NCI-H128 (cell line): ENCODE measurements at regions not wholly inside any gene's neighbourhood (a gene's known extent, or its start where the extent isn't known, plus 50 kb on each side); places are given as distances from the start of the nearest gene placed in this dataset.

Experiments used
- DNase-seq: peaks from one replicate; lab custom pipeline; 2025; ENCODE audit not compliant: unreplicated experiment; lab: John Stamatoyannopoulos, UW

GRCh38 chr16:48949636-48950035 is 332.0 kb downstream of the CBLN1 start:
- DNase-seq, result no peak

- no peak for DNase-seq
Measured at GRCh38 chr16:48948911-48949310, 332.7 kb downstream of the CBLN1 start.

GRCh38 chr16:48947371-48947713 is 334.3 kb downstream of the CBLN1 start:
- DNase-seq, result no peak

GRCh38 chr16:48946686-48947370 is 334.8 kb downstream of the CBLN1 start:
- no peak for DNase-seq

GRCh38 chr16:48942996-48943395 is 333.0 kb upstream of the N4BP1 start:
- no peak for DNase-seq

GRCh38 chr16:48936811-48937210 is 326.8 kb upstream of the N4BP1 start:
- DNase-seq, result no peak

- no peak for DNase-seq
Measured at GRCh38 chr16:48932216-48932855, 322.4 kb upstream of the N4BP1 start.

- DNase-seq, result no peak
Measured at GRCh38 chr16:48930951-48931553, 321.1 kb upstream of the N4BP1 start.

GRCh38 chr16:48919791-48920190 is 309.8 kb upstream of the N4BP1 start:
- no peak for DNase-seq

- no peak for DNase-seq
Measured at GRCh38 chr16:48918520-48919258, 308.7 kb upstream of the N4BP1 start.

GRCh38 chr16:48916566-48916965 is 306.6 kb upstream of the N4BP1 start:
- no peak for DNase-seq

- no peak for DNase-seq
Measured at GRCh38 chr16:48914070-48914469, 304.1 kb upstream of the N4BP1 start.

- DNase-seq, result no peak
Measured at GRCh38 chr16:48913384-48913783, 303.4 kb upstream of the N4BP1 start.

GRCh38 chr16:48912360-48912759 is 302.4 kb upstream of the N4BP1 start:
- no peak for DNase-seq

- no peak for DNase-seq
Measured at GRCh38 chr16:48911700-48912099, 301.7 kb upstream of the N4BP1 start.

- no peak for DNase-seq
Measured at GRCh38 chr16:48910214-48910613, 300.2 kb upstream of the N4BP1 start.

GRCh38 chr16:48909231-48909630 is 299.3 kb upstream of the N4BP1 start:
- no peak for DNase-seq

- no peak for DNase-seq
Measured at GRCh38 chr16:48907906-48908634, 298.1 kb upstream of the N4BP1 start.

GRCh38 chr16:48905632-48906505 is 295.9 kb upstream of the N4BP1 start:
- DNase-seq, result no peak

- DNase-seq, result no peak
Measured at GRCh38 chr16:48904333-48904732, 294.4 kb upstream of the N4BP1 start.
